22Rv1 (cell line): ENCODE measurements at regions not wholly inside any gene's neighbourhood (a gene's known extent, or its start where the extent isn't known, plus 50 kb on each side); places are given as distances from the start of the nearest gene placed in this dataset.
"Not testable (repeated sequence)": the region's sequence is repeated elsewhere in the genome, so short reads cannot be mapped to it uniquely, and the experiment has no call there.

Source experiments
- CTCF ChIP-seq: fragments of 450-650 bp; IDR thresholded peaks from 2 replicates; pipeline ENCODE4 v1.5.1; 2017; ENCODE audit warnings: mild to moderate bottlenecking
- ZFX ChIP-seq: fragments of 450-650 bp; IDR thresholded peaks from 2 replicates; pipeline ENCODE4 v1.6.1; 2017; ENCODE audit warnings: antibody characterized with exemption, borderline replicate concordance

- not testable (repeated sequence) for TF ChIP-seq CTCF, ZFX
Observed at GRCh38 chr9:42937583-42938235, 754.2 kb downstream of the SPATA31A6 start.
